EL (cell line): ENCODE measurements at regions not wholly inside any gene's neighbourhood (a gene's known extent, or its start where the extent isn't known, plus 50 kb on each side); places are given as distances from the start of the nearest gene placed in this dataset.

Experiments used
- DNase-seq: peaks from one replicate; pipeline ENCODE4 v3.0.0-alpha.2; 2016

DNA sequence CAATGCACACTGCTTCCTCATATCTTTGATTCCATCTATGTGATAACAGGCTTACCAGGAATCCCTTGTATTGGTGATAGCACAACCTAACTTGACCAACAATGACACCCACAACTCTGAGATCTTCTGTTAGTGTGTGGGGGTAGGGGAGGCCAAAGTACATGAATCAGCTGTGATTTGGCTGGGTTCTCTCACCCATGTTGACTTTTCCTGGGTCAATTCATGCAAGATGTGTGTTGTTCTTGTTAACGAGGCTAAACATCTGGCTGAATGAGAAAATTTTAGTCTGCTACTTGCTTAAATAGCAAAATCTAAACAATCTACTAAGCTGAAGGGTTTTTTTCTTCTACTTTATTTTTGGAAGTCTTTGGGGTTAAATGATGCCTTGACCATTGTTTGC is 341.2 kb upstream of the SLC14A2 start:
- no peak for DNase-seq

- peak; percentile 25 for DNase-seq
These were observed 339.7 kb upstream of the SLC14A2 start for GRCh38 chr18:45275367-45276113.

- DNase-seq: no peak
These were observed 338.4 kb upstream of the SLC14A2 start for GRCh38 chr18:45276878-45277277.

DNA sequence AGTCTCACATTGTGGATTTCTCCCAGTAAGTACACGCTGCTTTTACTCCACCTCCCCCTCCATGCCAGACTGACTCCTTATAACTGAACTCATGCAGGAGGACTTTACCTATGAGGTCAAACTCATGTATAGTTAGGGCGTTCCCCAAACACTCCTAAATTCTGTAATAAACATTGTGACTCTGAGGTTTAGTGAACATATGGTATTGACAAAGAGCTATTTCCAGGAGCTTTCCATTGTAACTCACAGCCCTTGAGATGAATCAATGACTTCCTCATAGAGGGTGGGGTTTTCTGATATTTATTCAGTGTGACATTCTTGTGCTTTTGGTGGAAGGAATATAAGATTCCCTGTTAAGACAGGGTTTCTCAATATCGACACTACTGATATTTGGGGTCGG is 337.4 kb upstream of the SLC14A2 start:
- no peak for DNase-seq

DNA sequence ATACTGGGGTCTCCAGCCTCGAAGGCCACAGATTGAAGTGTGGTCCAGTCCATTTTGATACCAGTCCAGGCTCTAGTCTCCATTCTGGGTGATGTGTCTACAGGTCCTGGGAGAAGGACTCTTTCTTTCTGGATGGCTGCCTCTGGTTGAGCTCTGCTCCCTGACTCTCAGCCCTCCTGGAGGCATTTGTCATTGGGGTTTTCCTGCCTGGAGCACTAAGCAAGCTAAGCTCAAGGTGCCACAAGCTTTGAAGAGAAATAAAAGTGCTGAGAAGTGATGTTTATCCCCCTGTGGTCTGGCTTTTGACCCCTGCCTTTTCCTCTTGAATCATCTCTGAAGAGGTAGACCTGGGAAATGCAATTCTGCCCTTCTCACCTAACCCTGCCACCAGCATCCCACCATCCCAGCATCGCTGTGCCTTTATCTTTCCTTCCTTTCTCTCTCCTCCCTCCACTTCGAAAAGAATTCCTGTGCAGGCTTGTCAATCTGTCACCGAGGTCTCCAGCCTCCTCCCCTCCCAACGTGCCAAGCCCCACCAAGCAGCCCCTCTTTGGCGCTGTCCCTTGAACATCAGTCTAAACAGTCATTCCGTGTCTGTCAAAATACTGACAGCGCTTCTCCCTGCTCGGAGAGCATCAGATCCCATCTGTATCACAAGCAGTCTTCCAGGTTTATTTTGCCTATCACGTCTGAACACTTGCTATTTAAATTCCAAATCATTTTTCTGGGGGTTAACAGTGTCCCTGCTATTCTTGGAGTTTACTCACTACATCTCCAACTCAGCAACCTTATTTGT is 334.6 kb upstream of the SLC14A2 start:
- DNase-seq: no peak

DNA sequence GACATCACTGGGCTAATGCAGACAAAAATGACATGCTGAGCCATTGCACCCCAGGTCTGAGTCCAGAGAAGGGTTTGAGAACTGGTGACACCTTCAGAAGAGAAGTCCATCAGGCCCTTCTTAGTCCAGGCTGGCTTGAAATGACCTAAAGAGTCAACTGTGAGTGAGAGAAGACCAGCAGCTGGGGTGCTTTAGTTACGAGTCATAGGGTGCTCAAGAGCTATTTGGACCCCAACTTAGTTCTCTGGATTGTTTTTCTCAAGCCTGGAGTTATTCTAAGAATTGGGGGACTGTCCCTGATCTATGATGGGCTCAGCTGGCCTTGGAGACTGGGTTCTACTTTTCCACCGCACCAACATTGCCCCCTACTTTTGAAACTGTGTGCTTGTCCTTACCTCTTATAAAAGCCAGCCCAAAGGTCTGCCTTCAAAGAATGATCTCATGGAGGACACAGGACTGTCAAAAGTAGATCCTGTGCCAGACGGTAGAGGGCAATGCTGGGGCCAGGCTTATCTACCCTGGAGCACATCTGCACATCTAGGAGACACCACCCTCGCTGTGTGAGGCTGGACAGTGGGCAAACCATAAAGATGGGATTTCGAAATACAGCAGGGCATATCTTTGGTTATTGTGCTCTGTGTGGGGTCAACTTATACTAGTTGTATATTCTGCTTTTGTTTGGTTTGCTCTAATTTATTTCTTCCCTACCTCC is 333.0 kb upstream of the SLC14A2 start:
- peak; percentile 5 for DNase-seq

- DNase-seq: no peak
These were observed 331.1 kb upstream of the SLC14A2 start for GRCh38 chr18:45284174-45284573.

DNA sequence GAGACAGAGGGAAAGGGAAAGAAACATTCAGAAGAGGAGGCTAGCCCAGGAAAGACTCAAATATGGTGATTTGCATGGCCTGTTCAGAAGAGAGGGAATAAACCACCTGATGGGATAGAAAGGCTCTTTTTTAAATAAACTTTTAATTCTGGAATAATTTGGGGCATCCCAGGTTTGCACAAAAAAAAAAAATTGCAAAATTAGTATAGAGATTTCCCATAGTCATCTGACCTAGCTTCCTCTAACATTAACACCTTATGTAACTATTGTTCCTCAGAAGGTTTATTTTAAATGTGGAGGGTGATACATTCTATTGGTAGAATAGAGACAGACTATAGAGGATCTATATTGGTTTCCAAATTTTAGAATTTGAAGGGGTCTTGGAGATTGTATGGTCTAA is 330.4 kb upstream of the SLC14A2 start:
- DNase-seq: no peak

GRCh38 chr18:45285251-45285650 is 330.0 kb upstream of the SLC14A2 start:
- no peak for DNase-seq

GRCh38 chr18:45286431-45286830 is 328.8 kb upstream of the SLC14A2 start:
- no peak for DNase-seq

- no peak for DNase-seq
These were observed 327.7 kb upstream of the SLC14A2 start for GRCh38 chr18:45287531-45287930.

- DNase-seq: no peak
These were observed 324.9 kb upstream of the SLC14A2 start for GRCh38 chr18:45290364-45290763.

- no peak for DNase-seq
These were observed 323.4 kb upstream of the SLC14A2 start for GRCh38 chr18:45291621-45292615.

GRCh38 chr18:45295388-45295787 is 319.9 kb upstream of the SLC14A2 start:
- no peak for DNase-seq

GRCh38 chr18:45298986-45299385 is 316.3 kb upstream of the SLC14A2 start:
- no peak for DNase-seq

GRCh38 chr18:45303026-45303425 is 312.2 kb upstream of the SLC14A2 start:
- no peak for DNase-seq

GRCh38 chr18:45304558-45304957 is 310.7 kb upstream of the SLC14A2 start:
- DNase-seq: no peak

DNA sequence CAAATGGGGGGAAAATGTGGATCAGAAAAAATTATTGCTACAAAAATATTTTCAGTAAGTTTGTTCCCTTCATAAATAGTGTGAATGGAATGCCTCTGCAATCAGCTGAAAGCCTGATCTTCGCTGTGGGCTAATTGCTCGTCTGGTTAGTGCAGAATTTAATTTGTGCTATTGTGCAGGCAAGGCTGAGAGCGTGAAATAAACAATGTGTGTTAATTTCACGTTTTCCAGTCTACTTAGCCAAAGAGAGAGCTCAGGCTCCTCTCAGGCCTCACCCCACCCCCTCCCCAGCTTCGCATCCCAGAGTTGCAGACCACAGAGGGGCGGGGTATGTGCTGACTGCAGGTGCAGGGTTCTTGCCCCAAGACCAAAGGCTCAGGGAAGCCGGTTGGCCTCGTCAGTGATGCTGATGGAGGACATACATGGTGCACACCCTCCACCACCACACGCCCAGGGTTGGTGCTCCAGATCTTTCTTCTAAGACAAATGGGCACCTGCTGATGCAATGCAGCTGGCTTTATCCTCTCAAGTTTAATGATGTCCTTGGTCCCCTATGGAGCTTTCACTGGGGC is 302.6 kb upstream of the SLC14A2 start:
- DNase-seq: no peak

DNA sequence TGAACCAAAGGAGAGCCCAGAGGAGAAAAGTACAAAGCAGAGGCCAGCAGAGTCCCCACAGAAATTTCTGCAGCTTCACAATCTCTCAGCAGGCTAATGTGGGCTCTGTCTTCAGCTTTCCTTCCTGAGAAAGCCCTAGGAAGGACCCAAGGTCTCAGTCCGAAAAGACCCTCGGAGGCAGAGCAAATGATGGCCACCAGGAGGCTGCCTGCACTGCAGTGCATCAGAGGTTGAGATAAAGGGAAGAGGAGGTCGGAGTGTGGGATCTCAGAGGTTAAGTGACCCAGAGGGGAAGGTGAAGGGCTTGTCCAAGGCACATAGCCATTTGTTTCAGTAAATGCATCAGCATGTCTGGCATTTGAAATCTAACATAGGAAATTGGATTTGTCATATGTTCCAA is 299.1 kb upstream of the SLC14A2 start:
- no peak for DNase-seq

- DNase-seq: no peak
These were observed 297.2 kb upstream of the SLC14A2 start for GRCh38 chr18:45317948-45318640.

DNA sequence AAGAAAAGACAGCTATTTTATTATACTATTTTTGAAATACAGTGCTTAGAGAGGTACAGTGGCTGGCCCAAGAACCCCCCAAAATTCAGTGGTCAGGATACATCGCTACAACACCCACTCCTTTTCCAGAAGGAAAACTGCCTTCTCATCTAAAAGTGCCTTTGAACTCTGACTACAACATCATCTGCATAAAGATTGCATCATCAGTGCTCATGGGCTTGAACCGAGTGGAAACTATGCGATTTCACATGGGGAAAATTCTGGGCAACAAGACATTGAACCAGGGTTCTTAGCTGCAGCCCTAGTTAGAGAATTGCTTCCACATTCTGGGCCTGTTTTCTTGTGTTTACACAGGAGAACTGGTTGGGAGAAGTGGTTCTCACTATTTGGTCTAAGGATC is 294.6 kb upstream of the SLC14A2 start:
- DNase-seq: no peak

DNA sequence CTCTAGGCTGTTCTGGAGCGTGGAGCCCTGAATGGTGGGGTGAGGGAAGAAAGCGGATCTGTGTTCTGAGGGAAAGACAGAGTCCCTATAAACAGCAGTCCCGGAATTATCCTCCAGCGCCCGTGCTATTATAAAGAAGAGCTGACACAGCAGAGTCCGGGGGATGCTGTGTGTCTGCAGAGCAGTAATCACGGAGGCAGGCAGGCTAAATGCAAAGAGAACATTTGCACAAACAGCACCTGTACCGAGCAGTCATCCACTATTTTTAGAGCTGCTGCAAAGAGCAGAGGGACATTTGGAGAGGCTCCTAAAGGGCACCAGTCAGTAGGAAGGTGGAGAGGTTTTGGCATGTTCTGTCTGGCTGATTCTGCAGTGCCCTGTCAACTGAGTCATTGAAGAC is 293.8 kb upstream of the SLC14A2 start:
- no peak for DNase-seq
